Kidney glomerular epithelial cell (primary cell): ENCODE measurements at regions not wholly inside any gene's neighbourhood (a gene's known extent, or its start where the extent isn't known, plus 50 kb on each side); places are given as distances from the start of the nearest gene placed in this dataset.
A peak's percentile ranks its signal among the peaks of the same experiment; 100 is the strongest.

ENCODE experiments used
- DNase-seq: peaks from one replicate; lab custom pipeline; 2025; lab: John Stamatoyannopoulos, UW

GRCh38 chr18:22330508-22330907 is 87.2 kb downstream of the CTAGE1 start:
- no peak for DNase-seq

GRCh38 chr18:22325396-22325795 is 92.3 kb downstream of the CTAGE1 start:
- no peak for DNase-seq

GRCh38 chr18:22324191-22325131 is 93.3 kb downstream of the CTAGE1 start:
- DNase-seq: no peak

GRCh38 chr18:22322243-22322691 is 95.4 kb downstream of the CTAGE1 start:
- no peak for DNase-seq

GRCh38 chr18:22320771-22321170 is 96.9 kb downstream of the CTAGE1 start:
- no peak for DNase-seq

- no peak for DNase-seq
Observed at GRCh38 chr18:22320155-22320554, 97.6 kb downstream of the CTAGE1 start.

GRCh38 chr18:22318745-22319407 is 98.8 kb downstream of the CTAGE1 start:
- no peak for DNase-seq

GRCh38 chr18:22314420-22314819 is 103.3 kb downstream of the CTAGE1 start:
- peak; percentile 46 for DNase-seq

GRCh38 chr18:22314001-22314400 is 103.7 kb downstream of the CTAGE1 start:
- no peak for DNase-seq

GRCh38 chr18:22311301-22311700 is 106.4 kb downstream of the CTAGE1 start:
- DNase-seq: no peak

- peak; percentile 35 for DNase-seq
Observed at GRCh38 chr18:22309191-22309590, 108.5 kb downstream of the CTAGE1 start.

- DNase-seq: no peak
Observed at GRCh38 chr18:22307528-22307927, 110.2 kb downstream of the CTAGE1 start.

GRCh38 chr18:22303927-22304326 is 113.8 kb downstream of the CTAGE1 start:
- no peak for DNase-seq

GRCh38 chr18:22302144-22302543 is 115.6 kb downstream of the CTAGE1 start:
- no peak for DNase-seq

- DNase-seq: no peak
Observed at GRCh38 chr18:22300665-22301636, 116.8 kb downstream of the CTAGE1 start.

- no peak for DNase-seq
Observed at GRCh38 chr18:22297008-22297407, 120.7 kb downstream of the CTAGE1 start.

- no peak for DNase-seq
Observed at GRCh38 chr18:22296304-22296703, 121.4 kb downstream of the CTAGE1 start.

GRCh38 chr18:22293417-22293816 is 124.0 kb downstream of the GATA6 start:
- DNase-seq: no peak

GRCh38 chr18:22290004-22290403 is 120.6 kb downstream of the GATA6 start:
- DNase-seq: no peak

GRCh38 chr18:22286585-22286984 is 117.2 kb downstream of the GATA6 start:
- DNase-seq: no peak

- no peak for DNase-seq
Observed at GRCh38 chr18:22285361-22286140, 116.2 kb downstream of the GATA6 start.
